Stimulated activated CD4-positive, alpha-beta T cell treated with anti-CD3 and anti-CD28 coated beads, Interleukin-15, amount 100 ng/mL, for 1 hour (primary cell): ENCODE measurements at regions not wholly inside any gene's neighbourhood (a gene's known extent, or its start where the extent isn't known, plus 50 kb on each side); places are given as distances from the start of the nearest gene placed in this dataset.
"Not testable (repeated sequence)": the region's sequence is repeated elsewhere in the genome, so short reads cannot be mapped to it uniquely, and the experiment has no call there.

ENCODE experiments used
- DNase-seq, 2 donors: peaks; one replicate each; pipeline ENCODE4 v3.0.0-alpha.2; 2020; ENCODE audit warnings: low read depth in 1 of 2, low spot score in 1 of 2

DNA sequence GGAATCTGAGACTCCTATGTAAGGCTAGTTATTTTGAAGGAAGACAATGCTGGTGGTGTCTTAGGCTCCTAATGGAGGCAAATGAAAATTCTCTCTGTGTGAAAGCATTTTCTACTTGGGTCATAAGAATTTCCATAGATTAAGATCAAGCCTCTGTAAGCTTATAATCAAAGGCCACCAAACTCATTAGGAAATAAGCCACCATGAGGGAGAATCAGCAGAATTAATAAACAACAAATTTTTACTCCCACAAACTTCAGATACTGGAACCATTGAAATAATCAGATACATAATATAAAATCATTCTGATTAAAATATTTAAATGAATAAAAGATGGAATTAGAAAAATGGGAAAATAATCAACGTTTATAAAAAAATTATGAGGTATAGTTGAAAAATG, 178.7 kb downstream of the NPIPA8 start:
- DNase-seq: not testable (repeated sequence)

DNA sequence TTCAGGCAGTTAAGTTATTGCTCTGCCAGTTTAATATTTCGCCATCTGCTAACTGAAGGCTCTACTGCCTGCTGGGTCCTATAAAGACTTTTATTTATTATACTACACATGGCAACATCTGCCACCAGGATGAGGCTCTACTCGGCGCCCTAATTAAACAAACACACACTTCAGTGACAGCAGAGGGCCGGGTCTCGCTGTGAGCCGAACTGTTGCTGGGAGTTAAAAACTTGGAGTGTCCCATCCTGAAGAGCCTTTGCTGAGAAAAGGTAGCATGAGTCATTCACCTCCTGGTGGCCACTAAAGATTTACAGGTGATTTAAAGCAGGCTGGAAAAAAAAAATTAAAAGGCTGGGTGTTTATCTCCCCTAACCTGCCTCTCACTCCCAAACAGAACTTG, 183.7 kb downstream of the NPIPA8 start:
- DNase-seq: not testable (repeated sequence)

DNA sequence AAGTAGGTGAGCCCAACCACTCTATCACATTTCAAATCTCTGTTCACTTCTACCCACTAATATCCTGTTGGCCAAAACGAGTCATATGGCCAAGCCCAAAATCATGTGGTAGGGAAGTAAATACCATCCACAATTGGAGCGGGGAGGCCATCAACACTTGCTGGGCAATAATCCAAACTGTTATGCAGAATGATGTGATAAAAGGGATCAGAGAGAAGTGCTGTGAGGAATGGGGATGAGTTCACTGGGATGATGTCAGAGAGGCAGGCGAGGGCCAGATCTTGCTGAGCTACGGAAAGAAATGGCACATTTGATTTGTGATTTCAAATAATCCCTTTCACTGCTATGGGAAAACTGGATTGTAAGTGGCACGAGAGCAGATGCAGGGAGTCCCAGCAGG, 188.4 kb downstream of the NPIPA8 start:
- DNase-seq: not testable (repeated sequence)

DNA sequence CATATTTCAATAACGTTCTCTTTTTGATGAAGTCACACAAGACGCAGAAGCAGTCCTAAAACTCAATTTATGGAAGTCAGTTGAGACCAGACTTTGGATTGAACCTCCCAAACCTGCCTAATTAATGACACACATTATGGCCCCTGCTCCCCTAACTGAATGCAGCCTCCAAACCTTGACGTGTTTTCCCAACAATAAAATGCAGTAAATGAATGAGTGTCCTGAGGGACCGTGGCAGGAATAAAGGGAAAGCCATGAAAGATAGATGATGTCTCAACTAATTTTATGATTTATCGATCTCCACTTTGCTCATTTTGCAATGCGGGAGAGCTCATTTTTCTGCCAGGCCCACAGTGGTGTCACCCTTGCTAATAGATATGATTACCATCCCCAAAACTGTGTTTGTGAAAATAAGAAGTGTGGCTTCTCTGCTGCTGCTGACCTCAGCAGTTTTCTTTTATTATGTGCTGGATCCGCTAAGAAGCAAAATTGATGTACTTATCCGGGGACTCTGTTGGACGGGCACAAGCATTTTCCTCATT, 189.9 kb downstream of the NPIPA8 start:
- DNase-seq: not testable (repeated sequence)

DNA sequence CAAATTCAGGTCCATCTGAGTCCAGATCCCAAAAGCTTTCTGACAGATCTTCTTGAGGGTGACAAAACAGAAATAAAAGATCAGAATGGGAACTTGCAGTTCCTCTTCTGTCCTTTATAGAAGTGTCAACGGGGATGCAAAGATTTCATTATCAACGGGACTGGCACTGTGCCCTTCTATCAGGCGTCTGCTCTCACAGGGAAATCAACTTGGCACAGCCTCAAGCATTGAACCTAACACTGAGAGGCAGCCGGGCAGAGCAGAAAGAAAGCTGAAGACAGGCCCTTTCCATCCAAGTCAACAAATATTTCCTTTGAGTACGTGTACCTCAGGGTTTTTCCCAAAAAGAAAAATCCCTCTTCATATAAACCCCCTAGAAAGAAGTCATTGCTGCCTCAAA, 194.5 kb downstream of the NPIPA8 start:
- not testable (repeated sequence) for DNase-seq

DNA sequence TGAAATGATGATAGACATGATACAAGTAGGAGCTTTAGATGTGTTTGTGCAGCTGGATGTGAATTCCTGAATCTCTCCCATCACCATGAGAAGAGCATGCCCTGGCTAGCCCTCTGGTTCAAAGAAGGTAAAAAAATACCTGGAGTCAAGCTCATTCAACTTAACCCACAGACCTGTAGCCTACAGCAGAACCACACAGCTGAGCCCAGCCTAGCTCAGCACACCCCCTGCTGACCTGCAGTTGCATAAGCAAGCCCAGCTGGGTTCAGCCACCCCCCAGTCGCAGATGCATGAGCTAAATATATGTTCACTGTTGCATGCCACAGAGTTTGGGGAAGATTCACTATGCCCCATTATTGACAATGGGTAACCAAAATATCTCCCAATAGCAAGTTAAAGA, 200.2 kb downstream of the NPIPA8 start:
- DNase-seq: not testable (repeated sequence)

DNA sequence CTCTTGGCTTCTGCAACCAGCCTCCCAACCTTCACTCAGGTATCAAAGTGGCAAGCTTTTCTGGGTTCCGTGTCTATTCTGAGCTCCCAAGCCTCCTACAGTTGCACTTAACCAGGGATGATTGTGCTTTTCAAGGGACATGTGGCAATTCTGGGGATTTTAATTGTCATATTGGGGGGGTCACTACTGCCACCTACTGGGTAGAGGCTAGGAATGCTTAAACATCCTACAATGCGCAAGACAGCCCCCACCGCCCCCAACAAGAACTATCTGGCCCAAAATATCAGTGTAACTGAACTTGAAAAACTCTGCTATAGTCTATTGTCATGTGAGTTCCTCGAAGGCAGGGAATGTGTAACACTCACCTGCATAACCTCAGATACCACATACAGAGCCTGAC, 201.5 kb downstream of the NPIPA8 start:
- not testable (repeated sequence) for DNase-seq

DNA sequence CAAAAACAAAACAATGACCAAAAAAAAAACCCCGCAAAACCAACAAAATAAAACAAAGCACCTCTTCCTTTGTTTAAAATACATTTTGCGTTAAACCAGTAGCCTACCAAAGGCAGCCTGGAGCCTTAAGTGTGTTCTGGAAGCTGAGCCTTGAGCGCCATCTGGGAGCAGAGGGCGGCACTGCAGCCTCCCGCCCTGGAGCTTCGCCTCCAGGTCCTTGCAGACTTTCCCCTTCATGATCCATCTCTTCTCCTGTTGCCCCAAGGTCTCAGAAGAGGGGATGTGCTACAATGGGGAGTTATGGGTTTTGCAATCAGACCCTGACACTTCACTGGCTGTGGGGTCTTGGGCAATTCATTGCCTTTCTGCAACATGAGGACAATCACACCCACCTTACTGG, 204.9 kb downstream of the NPIPA8 start:
- not testable (repeated sequence) for DNase-seq

DNA sequence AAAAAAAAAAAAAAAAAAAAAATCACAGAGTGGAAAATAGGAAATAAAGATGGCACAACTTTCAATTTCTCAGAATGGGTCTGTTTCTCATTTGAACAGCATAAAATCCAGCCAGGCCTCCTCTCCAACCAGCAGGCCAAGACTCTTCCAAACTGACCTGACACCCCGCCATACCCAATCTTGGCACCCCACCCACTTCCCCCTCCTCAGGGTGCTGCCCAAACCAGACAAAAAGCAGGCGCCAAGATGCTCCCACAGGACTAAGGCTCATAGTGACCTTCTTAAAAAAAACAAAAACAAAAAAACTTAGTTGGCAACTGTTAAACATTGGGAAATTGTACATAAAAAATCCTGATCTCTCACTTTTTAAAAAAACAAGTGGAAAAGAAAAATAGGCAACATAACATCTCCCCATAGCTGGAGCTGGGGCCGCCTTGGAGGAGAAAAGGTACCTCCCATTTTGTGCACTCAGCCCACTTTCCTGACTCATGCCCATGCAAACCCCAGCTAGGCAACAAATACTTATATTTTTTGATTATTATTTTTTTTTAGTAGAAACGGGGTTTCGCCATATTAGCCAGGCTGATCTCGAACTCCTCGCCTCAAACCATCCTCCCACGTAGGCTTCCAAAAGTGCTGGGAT, 205.9 kb downstream of the NPIPA8 start:
- not testable (repeated sequence) for DNase-seq

DNA sequence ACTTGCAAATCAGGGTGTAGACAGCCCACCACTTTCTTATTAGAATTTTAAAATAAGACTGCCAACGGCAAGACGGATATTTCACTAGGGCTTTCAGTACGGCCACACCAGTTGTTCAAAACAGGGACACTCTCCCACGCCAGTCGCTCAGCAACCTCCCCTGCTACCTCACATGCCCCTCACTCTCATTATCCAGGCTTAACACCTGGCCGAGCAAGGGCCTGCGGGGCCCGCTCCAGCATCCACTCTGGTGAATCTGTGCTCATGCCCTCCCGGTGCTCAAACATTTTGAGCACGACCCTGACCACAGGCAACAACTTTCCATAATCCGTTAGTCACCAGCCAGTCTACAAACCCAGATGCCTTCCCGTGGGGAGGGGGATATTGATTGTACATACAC, 209.5 kb downstream of the NPIPA8 start:
- not testable (repeated sequence) for DNase-seq

DNA sequence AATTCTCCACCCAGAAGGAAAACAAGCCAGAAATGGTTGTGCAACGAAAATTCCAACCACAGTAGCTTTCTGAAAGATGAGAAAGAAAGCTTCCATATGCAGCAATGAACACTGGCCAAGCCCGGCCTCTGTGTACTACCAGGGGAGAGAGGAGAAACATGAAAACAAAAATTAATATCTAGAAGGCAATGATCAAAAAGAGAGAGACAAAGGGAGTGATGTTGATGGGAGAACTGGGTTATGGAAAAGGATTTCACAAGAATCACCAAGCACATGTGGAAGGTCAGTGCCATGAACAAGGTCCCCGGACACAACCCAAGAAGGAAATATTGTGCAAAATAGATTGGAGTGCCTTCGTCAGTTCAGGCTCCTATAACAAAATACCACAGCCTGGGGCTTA, 217.4 kb downstream of the NPIPA8 start:
- DNase-seq: not testable (repeated sequence)

DNA sequence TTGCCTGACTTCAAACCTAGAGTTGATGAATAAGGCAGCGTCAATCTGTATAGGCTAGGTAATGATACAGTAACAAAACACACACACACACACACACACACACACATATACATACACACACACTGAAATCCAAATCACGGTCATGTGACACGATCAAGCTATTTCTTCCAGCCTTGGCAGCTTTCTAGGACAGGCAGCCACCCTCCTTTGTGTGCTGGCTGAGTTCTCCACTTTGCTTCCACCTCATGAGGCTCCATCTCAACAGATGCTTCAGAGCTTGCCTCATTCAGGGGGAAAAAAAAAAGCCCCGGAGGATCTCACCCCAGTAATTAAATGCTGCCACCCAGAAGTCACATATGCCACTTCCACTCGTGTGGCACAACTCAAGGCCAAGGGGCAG, 217.9 kb downstream of the NPIPA8 start:
- not testable (repeated sequence) for DNase-seq

DNA sequence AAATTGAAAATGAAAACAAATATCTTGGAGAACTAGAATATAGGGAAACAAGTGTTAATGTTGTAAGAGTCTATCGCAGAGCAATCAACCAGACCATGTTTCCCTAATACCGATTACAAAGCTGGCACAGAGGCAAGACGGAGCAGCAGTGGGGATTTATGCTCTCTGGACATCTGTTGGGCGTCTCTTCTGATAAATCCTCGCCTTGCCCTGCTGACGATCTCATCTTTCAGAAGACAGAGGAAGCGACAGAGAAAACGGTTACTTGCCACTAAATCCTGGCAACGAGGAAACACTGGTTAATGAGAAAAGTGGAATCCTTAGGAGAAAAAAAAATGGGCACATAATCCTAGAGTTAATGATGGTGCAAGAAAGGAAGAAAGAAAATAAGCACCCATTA, 218.5 kb downstream of the NPIPA8 start:
- DNase-seq: not testable (repeated sequence)

DNA sequence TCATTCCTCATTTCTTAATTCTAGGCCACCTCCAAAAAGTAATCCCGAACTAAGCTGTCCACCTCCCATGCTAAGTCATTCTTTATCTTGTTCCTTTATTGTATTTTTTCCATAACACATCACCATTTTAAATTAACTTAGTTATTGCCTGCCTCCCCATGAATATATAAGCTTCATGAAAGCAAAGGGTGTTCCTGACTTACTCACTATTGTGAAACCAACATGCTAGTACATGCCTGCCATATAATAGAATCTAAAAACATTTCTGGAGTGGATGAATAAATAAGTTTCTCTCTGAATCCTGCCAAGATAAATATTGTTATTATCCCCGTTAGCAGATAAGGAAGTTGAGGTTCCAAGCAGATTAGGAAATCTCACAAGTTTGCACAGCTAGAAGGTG, 232.1 kb downstream of the NPIPA8 start:
- DNase-seq: not testable (repeated sequence)

DNA sequence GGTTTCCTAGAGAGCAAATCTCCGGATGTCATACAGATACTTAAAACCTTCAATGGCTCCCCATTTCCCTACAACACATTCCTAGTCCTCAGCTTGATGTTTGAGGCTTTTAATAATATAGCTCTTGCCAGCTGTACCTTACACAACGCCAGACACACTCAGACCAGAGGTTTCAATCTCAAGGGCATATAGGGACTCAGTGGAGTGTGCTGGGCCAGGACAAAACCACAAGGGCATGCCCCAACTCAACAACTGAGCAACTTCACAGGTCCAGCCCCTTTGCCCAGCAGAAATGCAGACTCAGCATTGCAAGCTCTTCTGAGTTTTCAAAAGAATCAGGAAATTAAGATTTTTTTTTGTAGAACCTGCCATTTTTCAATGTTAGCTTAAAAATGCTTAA, 235.5 kb downstream of the NPIPA8 start:
- not testable (repeated sequence) for DNase-seq

DNA sequence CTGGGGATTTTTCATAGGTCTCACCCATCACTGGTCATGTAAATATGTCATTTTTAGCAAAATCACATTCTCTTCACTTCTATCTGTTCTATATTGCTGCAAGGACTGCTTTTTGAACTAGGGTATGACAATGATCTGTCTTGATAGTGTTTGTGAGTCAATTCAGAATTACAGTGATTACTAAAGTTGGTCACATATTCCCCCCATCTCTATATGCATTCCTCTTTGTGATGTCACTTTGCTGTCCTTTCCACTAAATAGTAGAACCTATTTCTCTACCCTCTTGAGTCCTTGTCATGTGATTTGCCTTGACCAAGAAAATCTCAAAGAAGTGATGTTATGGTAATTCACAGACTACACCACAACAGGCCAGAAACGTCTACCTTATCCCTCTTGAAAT, 243.9 kb downstream of the NPIPA8 start:
- DNase-seq: not testable (repeated sequence)

DNA sequence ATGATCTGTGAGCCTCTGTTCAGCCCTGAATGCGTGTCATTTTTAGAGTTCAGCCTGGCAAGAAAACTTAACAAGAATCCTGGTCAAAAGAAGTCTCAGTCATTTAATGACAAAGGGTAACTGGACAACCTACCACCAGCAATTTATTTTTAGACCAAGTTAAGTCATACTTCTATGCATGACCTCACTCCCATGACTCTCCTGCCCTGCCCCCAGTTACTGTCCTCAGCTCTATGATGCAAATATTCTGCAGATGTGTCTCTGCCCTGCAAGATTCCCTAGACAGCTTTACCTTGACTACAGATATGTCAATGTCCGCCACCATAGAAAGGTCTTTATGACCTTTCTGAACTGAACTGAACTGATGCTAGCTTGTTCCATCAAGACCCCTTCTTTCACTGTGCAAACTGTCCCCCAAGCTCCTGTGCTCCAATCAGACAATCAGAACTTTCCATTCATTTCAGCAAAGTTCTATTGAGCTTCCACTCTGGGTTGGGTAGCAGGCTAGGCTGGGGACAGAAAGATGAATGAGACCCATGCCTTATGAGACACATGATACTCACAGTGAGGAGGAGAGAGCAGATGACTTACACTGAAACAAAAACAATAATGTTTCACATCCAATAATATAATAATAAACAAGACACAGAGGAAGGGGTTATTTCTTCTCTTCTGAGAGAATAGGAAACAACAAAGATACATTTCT, 255.7 kb downstream of the NPIPA8 start:
- DNase-seq: not testable (repeated sequence)

DNA sequence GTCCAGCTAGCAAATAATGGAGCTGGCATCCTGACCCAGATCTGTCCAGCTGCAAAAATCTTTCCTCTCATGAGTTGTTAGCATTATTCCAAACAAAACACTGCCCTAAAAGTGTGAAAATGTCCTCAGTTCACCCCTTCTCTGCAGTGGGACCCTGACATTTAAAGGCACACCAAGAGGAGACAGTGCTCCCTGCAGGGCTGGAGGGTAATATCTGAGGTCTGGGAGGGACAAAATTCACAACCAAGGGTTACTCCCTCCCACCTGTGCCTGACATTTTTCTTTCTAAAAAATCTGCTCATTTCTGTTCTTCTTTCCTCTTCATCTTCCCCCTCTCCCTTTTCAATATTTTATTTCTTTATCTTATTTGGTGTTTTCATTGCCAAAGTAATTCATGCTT, 258.6 kb downstream of the NPIPA8 start:
- not testable (repeated sequence) for DNase-seq

DNA sequence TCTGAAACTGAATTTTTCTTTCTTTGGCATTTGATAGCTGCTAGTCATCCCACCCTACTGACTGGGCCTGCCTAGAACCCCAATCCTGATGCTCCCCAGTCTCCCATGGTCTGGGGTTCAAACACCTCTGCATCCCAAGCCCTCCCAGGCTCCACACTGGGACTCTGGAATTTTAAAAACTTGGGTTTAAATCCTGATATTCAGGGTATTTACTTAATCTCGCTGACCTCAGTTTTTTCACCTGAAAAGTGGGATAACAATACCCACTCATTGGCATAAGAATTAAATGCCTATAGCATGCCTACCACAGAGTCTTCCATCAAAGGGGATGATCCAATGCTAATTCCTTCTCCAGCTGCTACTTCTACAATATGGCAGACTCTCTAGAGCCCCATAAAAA, 264.4 kb downstream of the NPIPA8 start:
- DNase-seq: no peak

DNA sequence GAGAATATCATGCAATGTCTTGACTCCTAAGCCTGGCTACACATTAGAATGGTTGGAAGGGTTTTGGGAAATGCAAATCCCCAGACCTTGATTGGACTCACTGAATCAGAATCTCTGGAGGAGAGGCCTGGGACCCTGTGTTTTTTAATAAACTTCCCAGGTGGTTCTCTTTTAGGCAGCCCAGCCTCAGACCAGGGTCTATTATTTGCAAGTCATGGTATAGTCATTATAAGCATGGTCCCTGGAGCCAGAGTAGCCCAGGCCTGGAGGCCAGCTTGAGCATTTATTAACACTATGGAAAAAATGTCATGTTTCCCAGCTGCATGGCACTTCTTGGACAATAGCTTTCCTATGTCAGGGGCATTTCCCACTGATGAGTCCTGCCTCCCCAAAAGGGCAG, 266.9 kb downstream of the NPIPA8 start:
- no peak for DNase-seq

DNA sequence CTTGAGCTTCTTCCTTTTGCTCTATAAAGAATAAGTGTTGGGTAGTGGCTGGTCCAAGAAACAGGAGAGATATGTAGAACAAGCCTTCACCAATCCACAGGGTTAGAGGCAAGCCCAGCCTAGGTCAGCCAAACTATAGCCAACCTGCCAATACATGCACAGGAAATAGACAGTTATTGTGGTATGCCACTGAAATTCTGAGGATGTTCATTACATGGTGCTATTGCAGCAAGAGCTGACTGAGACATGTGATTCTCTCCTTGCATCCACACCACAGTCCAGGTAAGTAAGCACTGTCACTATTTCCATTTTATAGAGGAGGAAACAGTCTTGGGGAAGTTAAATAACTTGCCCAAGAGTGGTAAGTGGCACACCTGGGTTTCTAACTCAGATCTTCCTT, 268.1 kb downstream of the NPIPA8 start:
- no peak for DNase-seq

DNA sequence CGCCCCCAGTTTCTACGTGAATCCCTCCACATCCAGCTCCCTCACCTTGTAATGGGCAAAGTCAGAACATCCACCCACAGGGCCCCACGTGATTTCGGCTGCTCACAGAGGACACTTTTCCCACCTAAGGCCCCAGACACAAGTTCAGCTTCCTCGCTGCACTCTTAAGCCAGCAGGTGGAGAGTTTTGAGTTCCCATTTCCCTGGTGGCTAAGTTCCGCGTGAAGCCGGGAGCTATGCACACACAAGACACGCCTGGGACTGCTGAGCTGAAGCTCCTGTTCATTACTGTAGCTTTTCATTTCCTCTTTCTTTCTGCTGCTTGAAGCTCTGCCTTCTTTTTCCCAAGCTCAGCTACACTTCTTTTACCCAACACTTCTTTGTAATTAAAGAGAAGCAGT, 273.8 kb downstream of the NPIPA8 start:
- DNase-seq: no peak

DNA sequence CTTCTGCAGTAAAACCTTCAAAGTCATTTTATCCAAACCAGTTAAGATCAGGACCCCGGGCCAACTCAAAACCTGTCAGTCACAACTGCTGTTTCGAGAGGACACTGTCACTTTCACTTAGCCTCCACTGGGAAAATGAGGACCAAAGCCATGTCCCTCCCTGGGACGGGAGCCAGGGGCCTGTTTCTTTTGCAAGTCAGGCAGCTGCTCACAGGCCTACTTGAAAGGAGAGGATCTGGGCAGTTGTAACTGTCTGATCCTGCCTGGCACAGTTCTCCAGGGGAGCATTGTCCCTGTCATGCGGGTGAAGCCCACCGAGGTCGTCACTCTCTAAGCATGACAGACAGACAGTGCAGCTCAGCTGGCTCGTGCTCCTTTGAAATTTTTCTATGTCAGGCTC, 276.2 kb downstream of the NPIPA8 start:
- DNase-seq: no peak
